Neural progenitor cell (in vitro differentiated cells): ENCODE measurements at regions not wholly inside any gene's neighbourhood (a gene's known extent, or its start where the extent isn't known, plus 50 kb on each side); places are given as distances from the start of the nearest gene placed in this dataset.

Experiments used
- DNase-seq: peaks from one replicate; pipeline ENCODE4 v3.0.0-alpha.2; 2016; ENCODE audit warnings: low spot score
- H2AFZ ChIP-seq: fragments of 200-600 bp; sonication (generic); replicated peaks from 2 replicates; pipeline ENCODE4 v1.6.1; 2016; ENCODE audit warnings: antibody characterized with exemption
- H3F3A ChIP-seq: fragments of 200-600 bp; sonication (generic); 2 replicates; pipeline ENCODE4 v1.6.1; 2016; ENCODE audit warnings: antibody characterized with exemption, low read depth
- H3K27ac ChIP-seq: fragments of 200-600 bp; sonication (generic); 2 replicates; pipeline ENCODE4 v1.5.1; 2016; ENCODE audit warnings: mild to moderate bottlenecking
- H3K27me3 ChIP-seq: fragments of 200-600 bp; sonication (generic); 2 replicates; pipeline ENCODE4 v1.6.1; 2016; ENCODE audit warnings: mild to moderate bottlenecking, moderate library complexity
- H3K36me3 ChIP-seq: fragments of 200-600 bp; sonication (generic); 2 replicates; pipeline ENCODE4 v1.5.1; 2016
- H3K4me1 ChIP-seq: fragments of 200-600 bp; sonication (generic); 2 replicates; pipeline ENCODE4 v1.6.1; 2016; ENCODE audit warnings: mixed run types
- H3K4me2 ChIP-seq: fragments of 200-600 bp; sonication (generic); 2 replicates; pipeline ENCODE4 v1.6.1; 2016
- H3K4me3 ChIP-seq: fragments of 200-600 bp; sonication (generic); 2 replicates; pipeline ENCODE4 v1.5.1; 2016
- H3K79me2 ChIP-seq: fragments of 200-600 bp; sonication (generic); 2 replicates; pipeline ENCODE4 v1.6.1; 2016; ENCODE audit warnings: low read depth
- H3K9ac ChIP-seq: fragments of 200-600 bp; sonication (generic); 2 replicates; pipeline ENCODE4 v1.6.1; 2016
- H3K9me3 ChIP-seq: fragments of 200-600 bp; sonication (generic); 2 replicates; pipeline ENCODE4 v1.5.1; 2016; ENCODE audit warnings: low read depth
- H4K20me1 ChIP-seq: fragments of 200-600 bp; sonication (generic); 2 replicates; pipeline ENCODE4 v1.6.1; 2016; ENCODE audit warnings: low read depth
- H3K27ac Mint-ChIP-seq: 3 replicates; pipeline ENCODE4 v1.8.0; 2021; ENCODE audit warnings: mixed read lengths
- H3K27me3 Mint-ChIP-seq: 2 replicates; pipeline ENCODE4 v1.8.0; 2022; ENCODE audit warnings: low read depth, mild to moderate bottlenecking, inconsistent platforms, moderate library complexity, mixed read lengths; ENCODE audit not compliant: insufficient read depth
- H3K36me3 Mint-ChIP-seq: 3 replicates; pipeline ENCODE4 v1.8.0; 2021; ENCODE audit warnings: mixed read lengths
- H3K4me1 Mint-ChIP-seq: 3 replicates; pipeline ENCODE4 v1.8.0; 2021; ENCODE audit warnings: mixed read lengths
- H3K4me3 Mint-ChIP-seq: 3 replicates; pipeline ENCODE4 v1.8.0; 2021; ENCODE audit warnings: mild to moderate bottlenecking, moderate library complexity, mixed read lengths
- H3K9me3 Mint-ChIP-seq: 3 replicates; pipeline ENCODE4 v1.8.0; 2020; ENCODE audit warnings: mixed read lengths
- CTCF ChIP-seq: fragments of 200-600 bp; sonication (generic); IDR thresholded peaks from 2 replicates; pipeline ENCODE4 v1.5.1; 2017; ENCODE audit warnings: antibody characterized with exemption, mild to moderate bottlenecking
- EZH2 ChIP-seq: fragments of 200-600 bp; sonication (generic); IDR thresholded peaks from 2 replicates; pipeline ENCODE4 v1.6.1; 2017; ENCODE audit warnings: antibody characterized with exemption, mild to moderate bottlenecking, moderate library complexity
- EZH2phosphoT487 ChIP-seq: fragments of 200-600 bp; sonication (generic); IDR thresholded peaks from 2 replicates; pipeline ENCODE4 v1.6.1; 2017; ENCODE audit warnings: antibody characterized with exemption

DNA sequence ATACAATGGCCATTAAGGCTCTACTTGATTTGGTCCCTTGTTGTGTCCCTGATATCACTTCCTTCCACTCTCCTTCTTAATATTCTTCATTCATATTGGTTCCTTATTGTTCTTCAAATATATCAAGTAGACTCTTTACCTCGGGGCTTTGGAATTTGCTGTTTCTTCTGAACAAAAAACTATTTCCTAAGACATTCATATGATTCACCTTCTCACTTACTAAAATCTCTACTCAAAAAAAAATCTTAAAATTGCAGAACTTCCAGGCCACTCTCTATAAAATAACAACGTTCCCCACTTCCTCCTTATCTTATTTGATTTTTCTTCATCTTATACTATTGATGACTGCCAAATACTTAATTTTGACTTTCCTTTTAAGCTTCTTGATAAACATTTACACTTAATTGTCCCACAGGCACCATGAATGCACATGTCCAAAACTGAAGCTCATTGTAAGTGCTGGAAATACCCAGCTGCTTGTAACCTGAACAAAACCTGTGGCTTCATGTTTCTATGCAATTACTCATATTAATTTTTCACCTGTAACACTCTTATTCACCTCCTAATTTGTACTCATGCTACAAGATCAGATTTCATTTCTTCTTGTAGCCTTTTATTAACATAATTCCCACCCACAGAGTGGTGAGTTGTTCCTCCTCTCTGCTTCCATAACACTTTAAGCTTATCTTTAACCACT is 58.4 kb upstream of the NUDT12 start:
- no peak overlapping the region for H3K27ac Mint-ChIP-seq

GRCh38 chr5:103617913-103618312 is 55.3 kb upstream of the NUDT12 start:
- Histone ChIP-seq H3K27me3 (no peaks in the 10 kb centered on the region), H3K4me1 (peaks cover 12% of the 10 kb centered on the region), H4K20me1 (no peaks in the 10 kb centered on the region), H3K9ac (no peak overlapping the region), H3F3A (no peaks in the 10 kb centered on the region), H3K4me3 (no peak overlapping the region), H3K9me3 (no peaks in the 10 kb centered on the region), H2AFZ (no peak overlapping the region), H3K27ac (no peak overlapping the region), H3K79me2 (no peaks in the 10 kb centered on the region), H3K36me3 (no peaks in the 10 kb centered on the region), H3K4me2 (no peak overlapping the region)
- Mint-ChIP-seq H3K9me3 (no peaks in the 10 kb centered on the region), H3K27ac (no peak overlapping the region), H3K36me3 (no peaks in the 10 kb centered on the region), H3K27me3 (no peaks in the 10 kb centered on the region), H3K4me1 (no peaks in the 10 kb centered on the region), H3K4me3 (no peak overlapping the region)
- TF ChIP-seq EZH2phosphoT487 (no peak), EZH2 (no peak), CTCF (no peak)
- no peak for DNase-seq

More for the DNA sequence above, 58.4 kb upstream of the NUDT12 start:
- Histone ChIP-seq H3K4me1 (peaks cover 12% of the 10 kb centered on the region), H4K20me1 (no peaks in the 10 kb centered on the region), H3F3A (no peaks in the 10 kb centered on the region), H3K27me3 (no peaks in the 10 kb centered on the region), H3K36me3 (no peaks in the 10 kb centered on the region), H3K27ac (no peak overlapping the region), H3K4me3 (no peak overlapping the region), H3K4me2 (no peak overlapping the region), H3K9me3 (no peaks in the 10 kb centered on the region), H2AFZ (no peak overlapping the region), H3K9ac (no peak overlapping the region), H3K79me2 (no peaks in the 10 kb centered on the region)
- no peak overlapping the region for H3K4me3 Mint-ChIP-seq
- H3K9me3 Mint-ChIP-seq: no peaks in the 10 kb centered on the region
- DNase-seq: no peak
- TF ChIP-seq EZH2: no peak
- no peak for TF ChIP-seq CTCF
- H3K4me1 Mint-ChIP-seq: no peaks in the 10 kb centered on the region
- H3K27me3 Mint-ChIP-seq: peaks cover 2% of the 10 kb centered on the region
- H3K36me3 Mint-ChIP-seq: no peaks in the 10 kb centered on the region

DNA sequence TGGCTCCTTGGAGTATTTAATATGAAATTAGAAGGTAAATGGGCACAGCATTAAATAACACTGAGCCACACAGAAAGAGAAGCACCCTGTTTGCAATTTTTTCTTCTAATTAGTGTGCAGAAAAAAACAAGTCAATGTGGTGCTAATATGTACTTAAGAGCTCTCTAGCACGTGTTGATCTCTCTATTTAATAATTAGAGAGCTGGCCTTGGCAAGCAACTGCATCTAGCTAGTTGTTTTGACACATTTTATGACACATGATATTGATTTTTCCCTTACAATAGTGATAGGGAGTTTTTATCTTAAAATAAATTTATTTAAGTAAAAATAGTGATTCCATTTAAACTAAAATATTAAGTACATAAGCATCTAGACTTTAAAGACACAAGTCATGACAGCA is 54.5 kb upstream of the NUDT12 start:
- Histone ChIP-seq H3K27me3 (no peaks in the 10 kb centered on the region), H3K4me1 (peaks cover 9% of the 10 kb centered on the region), H3K9ac (no peak overlapping the region), H3K79me2 (no peaks in the 10 kb centered on the region), H3K36me3 (no peaks in the 10 kb centered on the region), H3K27ac (no peak overlapping the region), H4K20me1 (no peaks in the 10 kb centered on the region), H2AFZ (no peak overlapping the region), H3K4me2 (no peak overlapping the region), H3K4me3 (no peak overlapping the region), H3F3A (no peaks in the 10 kb centered on the region), H3K9me3 (no peaks in the 10 kb centered on the region)
- no peak for DNase-seq
- Mint-ChIP-seq H3K4me3 (no peak overlapping the region), H3K36me3 (no peaks in the 10 kb centered on the region), H3K27ac (no peak overlapping the region), H3K4me1 (no peaks in the 10 kb centered on the region), H3K27me3 (no peaks in the 10 kb centered on the region), H3K9me3 (no peaks in the 10 kb centered on the region)
- TF ChIP-seq CTCF: no peak
- no peak for TF ChIP-seq EZH2
- TF ChIP-seq EZH2phosphoT487: no peak
